GM12878 (cell line): ENCODE measurements at regions not wholly inside any gene's neighbourhood (a gene's known extent, or its start where the extent isn't known, plus 50 kb on each side); places are given as distances from the start of the nearest gene placed in this dataset.
"Not testable (repeated sequence)": the region's sequence is repeated elsewhere in the genome, so short reads cannot be mapped to it uniquely, and the experiment has no call there.

Experiments used
- ASH2L ChIP-seq: fragments of 300-600, 200-600 bp; sonication (generic); IDR thresholded peaks from 2 replicates; pipeline ENCODE4 v1.6.1; 2017; ENCODE audit warnings: low read depth, mild to moderate bottlenecking, borderline replicate concordance
- FOXM1 ChIP-seq: IDR thresholded peaks from 2 replicates; pipeline ENCODE4 v1.6.1; 2012; ENCODE audit warnings: low read depth, mild to moderate bottlenecking, inconsistent platforms, low read length, moderate library complexity
- REST ChIP-seq: IDR thresholded peaks from 2 replicates; pipeline ENCODE4 v1.6.1; 2012; ENCODE audit warnings: mild to moderate bottlenecking, low read depth, low read length

- TF ChIP-seq FOXM1, ASH2L, REST: not testable (repeated sequence)
These were observed 217.3 kb upstream of the SGCG start for GRCh38 chr13:22963384-22964053.
